ENCODE measurements at regions not wholly inside any gene's neighbourhood (a gene's known extent, or its start where the extent isn't known, plus 50 kb on each side); places are given as distances from the start of the nearest gene placed in this dataset.

DNA sequence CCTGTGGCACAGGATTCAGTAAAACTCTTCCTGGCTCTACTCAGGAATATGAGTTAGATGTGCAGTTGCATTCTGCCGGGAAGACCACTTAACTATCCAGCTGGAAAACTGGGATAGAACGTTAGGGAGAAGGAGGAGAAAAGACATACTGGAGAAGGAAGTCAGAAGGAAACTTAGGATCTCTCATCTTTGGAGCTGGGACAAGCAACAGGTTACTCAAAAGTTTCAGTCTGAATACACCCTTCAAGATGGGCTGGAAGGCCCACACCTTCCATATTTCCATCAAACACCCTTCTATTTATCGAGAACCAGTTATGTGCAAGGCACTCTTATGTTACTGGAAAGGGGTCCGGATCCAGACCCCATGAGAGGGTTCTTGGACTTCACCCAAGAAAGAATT lies 440.4 kb upstream of the NRP1 start:
- no peaks in the 10 kb centered on the region for H3K4me1 ChIP-seq (ENCODE audit: insufficient read depth, low read length)

GRCh38 chr10:33773886-33774480 lies 439.5 kb upstream of the NRP1 start:
- H3K4me1 ChIP-seq (ENCODE audit: insufficient read depth, low read length) = no peaks in the 10 kb centered on the region
- H3K4me3 ChIP-seq (ENCODE audit: low read depth in 1 of 2, low read length in 2 of 2) = no peak overlapping the region
- DNase-seq = no peak
- H3K36me3 ChIP-seq (ENCODE audit: insufficient read depth, low read length) = no peaks in the 10 kb centered on the region
- no peak overlapping the region for H2AFZ ChIP-seq (ENCODE audit: low read depth, low read length)
- no peaks in the 10 kb centered on the region for H4K20me1 ChIP-seq (ENCODE audit: insufficient read depth, low read length)
- no peaks in the 10 kb centered on the region for H3K9me3 ChIP-seq (ENCODE audit: insufficient read depth, low read length, severe bottlenecking)
- no peak overlapping the region for H3K9ac ChIP-seq (ENCODE audit: low read depth, low read length)
- no peak for ATAC-seq (ENCODE audit: insufficient read depth, low read depth)
- no peak overlapping the region for H3K27ac ChIP-seq (ENCODE audit: low read length)
- H3K27me3 ChIP-seq (ENCODE audit: insufficient read depth, low read length, poor library complexity) = no peaks in the 10 kb centered on the region
- H3K79me2 ChIP-seq (ENCODE audit: insufficient read depth, low read length) = no peaks in the 10 kb centered on the region
- TF ChIP-seq, protein P1, sequence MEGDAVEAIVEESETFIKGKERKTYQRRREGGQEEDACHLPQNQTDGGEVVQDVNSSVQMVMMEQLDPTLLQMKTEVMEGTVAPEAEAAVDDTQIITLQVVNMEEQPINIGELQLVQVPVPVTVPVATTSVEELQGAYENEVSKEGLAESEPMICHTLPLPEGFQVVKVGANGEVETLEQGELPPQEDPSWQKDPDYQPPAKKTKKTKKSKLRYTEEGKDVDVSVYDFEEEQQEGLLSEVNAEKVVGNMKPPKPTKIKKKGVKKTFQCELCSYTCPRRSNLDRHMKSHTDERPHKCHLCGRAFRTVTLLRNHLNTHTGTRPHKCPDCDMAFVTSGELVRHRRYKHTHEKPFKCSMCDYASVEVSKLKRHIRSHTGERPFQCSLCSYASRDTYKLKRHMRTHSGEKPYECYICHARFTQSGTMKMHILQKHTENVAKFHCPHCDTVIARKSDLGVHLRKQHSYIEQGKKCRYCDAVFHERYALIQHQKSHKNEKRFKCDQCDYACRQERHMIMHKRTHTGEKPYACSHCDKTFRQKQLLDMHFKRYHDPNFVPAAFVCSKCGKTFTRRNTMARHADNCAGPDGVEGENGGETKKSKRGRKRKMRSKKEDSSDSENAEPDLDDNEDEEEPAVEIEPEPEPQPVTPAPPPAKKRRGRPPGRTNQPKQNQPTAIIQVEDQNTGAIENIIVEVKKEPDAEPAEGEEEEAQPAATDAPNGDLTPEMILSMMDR (IDR thresholded peaks at IDR 0.05; ENCODE audit: borderline replicate concordance, extremely low read depth, low read length, poor library complexity, severe bottlenecking) = no peak
- no peak for TF ChIP-seq EZH2 (IDR thresholded peaks at IDR 0.05; ENCODE audit: borderline replicate concordance, low read depth, low read length, severe bottlenecking)
- no peak overlapping the region for H3K4me2 ChIP-seq (ENCODE audit: insufficient read depth, low read length)

More for the DNA sequence above, 440.4 kb upstream of the NRP1 start:
- Histone ChIP-seq H4K20me1 (ENCODE audit: insufficient read depth, low read length) (no peaks in the 10 kb centered on the region), H3K27ac (ENCODE audit: low read length) (no peak overlapping the region), H3K4me2 (ENCODE audit: insufficient read depth, low read length) (no peak overlapping the region), H3K4me3 (ENCODE audit: low read depth in 1 of 2, low read length in 2 of 2) (no peak overlapping the region), H2AFZ (ENCODE audit: low read depth, low read length) (no peak overlapping the region), H3K79me2 (ENCODE audit: insufficient read depth, low read length) (no peaks in the 10 kb centered on the region), H3K9ac (ENCODE audit: low read depth, low read length) (no peak overlapping the region), H3K9me3 (ENCODE audit: insufficient read depth, low read length, severe bottlenecking) (no peaks in the 10 kb centered on the region), H3K27me3 (ENCODE audit: insufficient read depth, low read length, poor library complexity) (no peaks in the 10 kb centered on the region), H3K36me3 (ENCODE audit: insufficient read depth, low read length) (no peaks in the 10 kb centered on the region)
- no peak for DNase-seq
- TF ChIP-seq, protein P1 (IDR thresholded peaks at IDR 0.05; ENCODE audit: borderline replicate concordance, extremely low read depth, low read length, poor library complexity, severe bottlenecking) = no peak
- ATAC-seq (ENCODE audit: insufficient read depth, low read depth) = no peak

DNA sequence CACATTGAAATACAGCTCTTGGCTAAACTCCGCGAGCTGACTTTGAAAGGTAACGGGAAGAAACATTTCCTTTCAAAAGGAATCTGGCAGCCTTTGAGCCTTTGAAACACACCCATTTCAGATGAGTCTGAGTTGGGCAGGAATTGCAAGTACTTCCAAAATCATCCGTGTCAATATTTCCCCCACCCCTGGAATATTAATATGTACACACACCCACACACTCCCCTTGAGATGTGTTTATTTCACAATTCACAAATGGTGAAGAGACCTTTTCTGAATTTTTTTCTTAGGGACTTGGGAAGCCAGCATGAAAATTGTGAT lies 438.7 kb upstream of the NRP1 start:
- no peak overlapping the region for H2AFZ ChIP-seq (ENCODE audit: low read depth, low read length)
- no peaks in the 10 kb centered on the region for H3K27me3 ChIP-seq (ENCODE audit: insufficient read depth, low read length, poor library complexity)
- H3K4me3 ChIP-seq (ENCODE audit: low read depth in 1 of 2, low read length in 2 of 2) = no peak overlapping the region
- no peak for ATAC-seq (ENCODE audit: insufficient read depth, low read depth)
- no peaks in the 10 kb centered on the region for H3K36me3 ChIP-seq (ENCODE audit: insufficient read depth, low read length)
- no peak overlapping the region for H3K9ac ChIP-seq (ENCODE audit: low read depth, low read length)
- TF ChIP-seq, protein P1 (IDR thresholded peaks at IDR 0.05; ENCODE audit: borderline replicate concordance, extremely low read depth, low read length, poor library complexity, severe bottlenecking) = no peak
- TF ChIP-seq EZH2 (IDR thresholded peaks at IDR 0.05; ENCODE audit: borderline replicate concordance, low read depth, low read length, severe bottlenecking) = no peak
- H3K27ac ChIP-seq (ENCODE audit: low read length) = no peak overlapping the region
- no peaks in the 10 kb centered on the region for H3K9me3 ChIP-seq (ENCODE audit: insufficient read depth, low read length, severe bottlenecking)
- H3K4me1 ChIP-seq (ENCODE audit: insufficient read depth, low read length) = no peaks in the 10 kb centered on the region
- H3K79me2 ChIP-seq (ENCODE audit: insufficient read depth, low read length) = no peaks in the 10 kb centered on the region
- no peaks in the 10 kb centered on the region for H4K20me1 ChIP-seq (ENCODE audit: insufficient read depth, low read length)
- no peak overlapping the region for H3K4me2 ChIP-seq (ENCODE audit: insufficient read depth, low read length)
- no peak for DNase-seq
